Gastroesophageal sphincter (tissue), 3 donors: ENCODE measurements at regions not wholly inside any gene's neighbourhood (a gene's known extent, or its start where the extent isn't known, plus 50 kb on each side); places are given as distances from the start of the nearest gene placed in this dataset.

Source experiments
- EP300 ChIP-seq: sonication (generic); formaldehyde crosslinking; IDR thresholded peaks from one replicate; pipeline ENCODE4 v1.6.1; 2017; ENCODE audit warnings: antibody characterized with exemption, mild to moderate bottlenecking
- POLR2A ChIP-seq, 2 donors: fragments of 450-650 bp; IDR thresholded peaks; one replicate each; pipeline ENCODE4 v1.6.1; 2017; ENCODE audit warnings: antibody characterized with exemption in 2 of 2, mild to moderate bottlenecking in 2 of 2, moderate library complexity in 1 of 2
- TF ChIP-seq, protein P1 (sequence below), 4 experiments: fragments of 200-600 bp in 2 of 4; fragments of 450-650 bp in 2 of 4; sonication (generic) in 1 of 4; IDR thresholded peaks; one replicate each; pipeline ENCODE4 v1.5.1; 2017 to 2019; ENCODE audit warnings: antibody characterized with exemption in 4 of 4, mild to moderate bottlenecking in 2 of 4, moderate library complexity in 2 of 4

DNA sequence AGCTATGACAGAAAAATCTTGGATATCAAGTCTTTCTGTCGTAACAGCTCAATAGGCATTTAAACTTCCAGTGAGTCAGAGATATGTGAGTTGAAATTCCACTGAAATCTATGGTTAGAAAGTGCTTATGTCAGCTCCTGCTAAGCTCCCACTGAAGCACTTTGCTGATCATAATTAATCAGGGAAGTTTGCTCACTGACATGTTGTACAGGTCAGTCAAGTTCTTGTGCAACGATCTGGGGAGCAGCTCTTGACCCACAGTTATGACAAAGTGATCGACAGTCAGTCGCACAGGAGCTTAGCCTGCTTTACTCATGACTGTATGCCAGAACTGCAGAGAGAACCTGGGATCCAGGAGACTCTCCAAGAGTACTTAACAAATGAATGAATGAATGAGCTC lies 453.5 kb downstream of the SOX2 start:
- TF ChIP-seq, protein P1, sequence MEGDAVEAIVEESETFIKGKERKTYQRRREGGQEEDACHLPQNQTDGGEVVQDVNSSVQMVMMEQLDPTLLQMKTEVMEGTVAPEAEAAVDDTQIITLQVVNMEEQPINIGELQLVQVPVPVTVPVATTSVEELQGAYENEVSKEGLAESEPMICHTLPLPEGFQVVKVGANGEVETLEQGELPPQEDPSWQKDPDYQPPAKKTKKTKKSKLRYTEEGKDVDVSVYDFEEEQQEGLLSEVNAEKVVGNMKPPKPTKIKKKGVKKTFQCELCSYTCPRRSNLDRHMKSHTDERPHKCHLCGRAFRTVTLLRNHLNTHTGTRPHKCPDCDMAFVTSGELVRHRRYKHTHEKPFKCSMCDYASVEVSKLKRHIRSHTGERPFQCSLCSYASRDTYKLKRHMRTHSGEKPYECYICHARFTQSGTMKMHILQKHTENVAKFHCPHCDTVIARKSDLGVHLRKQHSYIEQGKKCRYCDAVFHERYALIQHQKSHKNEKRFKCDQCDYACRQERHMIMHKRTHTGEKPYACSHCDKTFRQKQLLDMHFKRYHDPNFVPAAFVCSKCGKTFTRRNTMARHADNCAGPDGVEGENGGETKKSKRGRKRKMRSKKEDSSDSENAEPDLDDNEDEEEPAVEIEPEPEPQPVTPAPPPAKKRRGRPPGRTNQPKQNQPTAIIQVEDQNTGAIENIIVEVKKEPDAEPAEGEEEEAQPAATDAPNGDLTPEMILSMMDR (IDR thresholded peaks at IDR 0.05), result no peak
- no peak for TF ChIP-seq EP300
- TF ChIP-seq POLR2A (IDR thresholded peaks at IDR 0.05), result no peak
